NCI-H146 treated with DMSO at 0.1 percent for 48 hours (cell line): ENCODE measurements at regions not wholly inside any gene's neighbourhood (a gene's known extent, or its start where the extent isn't known, plus 50 kb on each side); places are given as distances from the start of the nearest gene placed in this dataset.
A peak's percentile ranks its signal among the peaks of the same experiment; 100 is the strongest.
"Not testable (repeated sequence)": the region's sequence is repeated elsewhere in the genome, so short reads cannot be mapped to it uniquely, and the experiment has no call there.

Experiments used
- DNase-seq: peaks from one replicate; lab custom pipeline; 2025; ENCODE audit not compliant: unreplicated experiment; lab: John Stamatoyannopoulos, UW

- DNase-seq: no peak
Measured at GRCh38 chr15:79538527-79538926, 106.4 kb downstream of the MINAR1 start.

DNA sequence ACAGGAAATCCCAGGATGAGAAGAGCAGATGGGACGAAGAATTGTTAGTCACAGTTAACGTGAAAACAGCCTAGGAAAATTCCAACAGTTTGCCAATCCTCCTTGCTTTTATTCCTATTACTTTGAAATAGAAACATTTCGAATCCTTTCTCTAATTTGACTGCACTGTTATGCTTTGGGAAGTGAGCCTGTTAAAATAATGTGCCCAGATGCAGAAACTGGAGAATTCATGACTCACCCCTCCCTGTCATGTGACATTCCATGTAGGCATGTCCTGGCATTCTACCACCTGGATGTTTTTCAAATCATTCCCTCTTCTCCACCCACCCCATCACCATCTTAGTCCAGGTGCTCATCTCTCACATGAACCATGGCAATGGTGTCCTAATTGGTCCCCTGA is 107.3 kb downstream of the MINAR1 start:
- no peak for DNase-seq

- DNase-seq: no peak
Measured at GRCh38 chr15:79540551-79540950, 108.4 kb downstream of the MINAR1 start.

DNA sequence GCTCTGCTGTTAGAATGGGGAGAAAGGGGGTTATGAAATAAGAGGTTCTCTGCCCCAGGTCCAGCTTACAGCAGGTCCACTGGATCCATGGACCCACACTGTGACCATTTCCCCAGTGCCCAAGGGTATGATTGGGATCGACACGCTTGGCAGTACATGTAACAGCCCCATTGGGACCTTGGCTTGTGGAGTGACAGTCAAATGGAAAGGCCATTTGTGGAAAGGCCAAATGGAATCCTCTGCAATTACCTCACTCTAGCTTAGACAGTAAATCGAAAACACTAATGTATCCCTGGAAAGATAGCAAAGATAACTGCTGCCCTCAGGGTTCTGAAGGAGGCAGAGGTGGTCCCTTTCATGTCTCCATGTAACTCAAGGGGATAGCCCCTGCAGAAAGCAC is 109.1 kb downstream of the MINAR1 start:
- no peak for DNase-seq

DNA sequence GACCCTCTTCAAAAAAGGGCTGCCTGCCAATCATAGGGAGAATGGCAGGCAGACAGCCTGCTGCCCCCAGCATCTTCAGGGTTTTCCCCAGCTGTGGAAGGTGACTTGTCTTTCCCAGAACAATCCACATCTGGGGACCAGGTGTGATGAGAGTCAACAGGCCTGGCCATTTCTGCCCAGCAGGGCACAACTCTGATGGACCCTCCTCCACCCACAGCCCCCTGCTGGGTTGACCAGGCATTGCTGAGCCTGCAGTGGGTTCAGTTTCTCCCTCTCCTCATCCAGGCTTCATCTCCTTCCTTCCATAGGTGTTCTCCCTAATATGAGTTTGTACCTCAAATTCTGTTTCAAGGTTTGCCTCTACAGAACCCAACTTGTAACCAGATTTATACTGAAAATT is 111.0 kb downstream of the MINAR1 start:
- no peak for DNase-seq

DNA sequence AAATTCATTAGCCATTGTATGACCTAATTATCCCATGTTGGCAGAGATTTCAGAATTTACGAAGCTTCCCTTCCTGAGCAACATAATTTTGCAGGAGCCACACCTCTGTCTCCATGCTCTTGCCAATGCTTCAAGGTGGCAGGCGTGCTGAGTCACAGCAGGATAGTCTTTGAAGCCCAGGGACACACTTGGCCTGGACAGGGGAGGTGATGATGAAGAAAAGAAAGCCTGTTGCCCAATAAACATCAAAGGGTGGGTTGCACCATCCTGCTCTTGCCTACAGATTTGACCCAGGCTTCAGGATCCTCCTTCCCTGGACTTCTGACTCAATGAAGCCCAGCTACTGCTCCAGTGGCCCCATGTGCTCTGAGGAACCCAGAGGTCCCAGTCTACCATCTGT is 117.1 kb downstream of the MINAR1 start:
- no peak for DNase-seq

GRCh38 chr15:79560384-79560783 is 128.2 kb downstream of the MINAR1 start:
- no peak for DNase-seq

DNA sequence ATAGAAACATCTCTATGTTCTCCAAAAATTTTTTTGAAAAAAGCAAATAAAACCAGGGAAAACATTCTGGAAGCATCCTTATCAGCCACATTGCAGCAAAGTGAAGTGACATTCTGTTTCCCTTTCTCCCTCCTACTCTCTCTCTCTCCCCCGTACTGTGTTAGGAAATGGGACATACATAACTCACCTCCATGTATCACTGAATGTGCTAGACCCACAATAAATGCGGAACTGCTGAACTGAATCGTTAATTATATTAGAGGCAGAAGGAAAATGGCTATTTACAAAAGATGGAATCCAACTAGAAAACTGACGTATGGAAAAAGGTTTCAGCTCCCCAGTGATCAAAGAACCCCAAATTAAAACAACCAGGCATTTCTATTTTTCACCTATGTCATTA is 129.8 kb downstream of the MINAR1 start:
- no peak for DNase-seq

DNA sequence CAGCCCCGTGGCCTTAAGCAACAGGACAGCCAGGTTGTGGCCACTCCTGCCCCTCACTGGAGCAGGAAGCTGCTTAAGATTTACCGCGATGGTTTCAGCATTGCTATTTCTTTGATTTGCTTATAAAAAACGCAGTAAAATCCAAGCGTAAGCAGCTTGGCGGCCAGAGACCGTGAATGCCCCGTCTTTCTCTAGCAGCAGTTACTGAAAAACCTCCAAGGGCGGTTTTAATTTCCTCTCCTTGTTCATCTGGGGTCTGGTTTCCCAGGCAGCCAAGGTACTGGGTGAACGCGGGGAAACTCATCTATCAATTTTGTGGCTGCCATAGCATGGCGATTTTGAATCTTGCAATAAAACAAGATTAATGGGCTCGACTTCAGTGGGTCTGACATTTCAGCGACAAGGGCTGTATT is 130.3 kb downstream of the MINAR1 start:
- no peak for DNase-seq

- DNase-seq: no peak
Measured at GRCh38 chr15:79562899-79563298, 130.8 kb downstream of the MINAR1 start.

- DNase-seq: no peak
Measured at GRCh38 chr15:79570004-79570403, 137.9 kb downstream of the MINAR1 start.

DNA sequence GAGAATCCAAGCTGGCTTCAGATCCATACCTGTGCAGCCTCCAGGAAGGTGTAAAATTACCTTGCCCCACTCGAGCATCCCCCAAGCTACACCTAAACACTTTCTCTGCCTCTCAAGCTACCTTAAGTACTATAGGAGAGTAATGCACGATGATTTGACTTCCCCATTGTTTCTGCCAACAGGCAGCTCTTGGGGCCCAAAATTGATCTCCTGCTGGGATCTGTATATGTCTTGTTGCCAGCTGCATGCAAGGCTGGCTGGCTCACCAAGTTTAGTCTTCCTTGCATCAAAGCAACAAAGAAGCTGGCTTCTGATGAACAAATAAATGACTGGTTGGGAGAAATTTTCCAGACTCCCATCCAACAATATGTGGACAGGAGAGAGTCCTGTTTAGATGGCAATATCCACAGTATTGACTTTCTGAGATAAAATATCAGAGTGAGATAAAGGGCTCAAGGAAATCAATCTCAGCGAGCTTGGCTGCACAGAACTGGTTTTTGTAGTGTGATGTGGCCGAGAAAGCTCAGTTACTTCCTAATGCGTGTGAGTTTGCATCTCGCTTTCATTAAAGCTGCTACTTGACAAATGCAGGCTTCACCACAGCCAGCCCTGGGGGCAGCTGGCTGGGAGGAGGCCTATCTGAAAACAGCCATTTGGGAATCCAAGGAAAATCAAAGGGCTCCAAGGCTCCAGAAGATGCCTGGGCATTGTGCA is 140.7 kb downstream of the MINAR1 start:
- DNase-seq: peak; percentile 22

DNA sequence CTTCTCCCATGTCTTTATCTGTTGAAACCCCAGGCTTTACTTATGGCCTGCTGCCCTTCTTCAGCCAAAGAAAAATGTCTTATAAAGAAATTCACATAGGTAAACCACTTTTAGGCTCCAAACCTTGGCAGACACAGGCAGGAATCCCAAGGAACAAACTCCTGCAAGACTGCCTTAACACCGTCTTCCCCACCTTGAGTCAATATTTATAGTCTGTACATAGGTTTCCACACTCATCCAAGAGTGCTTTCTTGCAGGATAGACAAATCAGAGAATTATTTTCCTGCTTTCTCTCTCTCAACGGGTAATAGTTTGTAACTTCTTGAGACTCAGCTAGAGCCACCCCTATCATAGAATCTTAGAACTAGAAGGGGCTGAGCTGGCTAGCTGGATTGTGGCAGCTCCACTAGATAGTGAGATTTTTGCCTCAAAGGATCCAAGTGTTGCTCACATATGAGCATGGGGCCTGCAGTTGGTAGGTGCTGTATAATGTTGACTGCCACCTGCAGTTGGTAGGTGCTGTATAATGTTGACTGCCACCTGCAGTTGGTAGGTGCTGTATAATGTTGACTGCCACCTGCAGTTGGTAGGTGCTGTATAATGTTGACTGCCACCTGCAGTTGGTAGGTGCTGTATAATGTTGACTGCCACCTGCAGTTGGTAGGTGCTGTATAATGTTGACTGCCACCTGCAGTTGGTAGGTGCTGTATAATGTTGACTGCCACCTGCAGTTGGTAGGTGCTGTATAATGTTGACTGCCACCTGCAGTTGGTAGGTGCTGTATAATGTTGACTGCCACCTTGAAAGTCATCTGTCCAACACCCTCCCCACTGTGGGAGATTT is 142.5 kb downstream of the MINAR1 start:
- DNase-seq: not testable (repeated sequence)

DNA sequence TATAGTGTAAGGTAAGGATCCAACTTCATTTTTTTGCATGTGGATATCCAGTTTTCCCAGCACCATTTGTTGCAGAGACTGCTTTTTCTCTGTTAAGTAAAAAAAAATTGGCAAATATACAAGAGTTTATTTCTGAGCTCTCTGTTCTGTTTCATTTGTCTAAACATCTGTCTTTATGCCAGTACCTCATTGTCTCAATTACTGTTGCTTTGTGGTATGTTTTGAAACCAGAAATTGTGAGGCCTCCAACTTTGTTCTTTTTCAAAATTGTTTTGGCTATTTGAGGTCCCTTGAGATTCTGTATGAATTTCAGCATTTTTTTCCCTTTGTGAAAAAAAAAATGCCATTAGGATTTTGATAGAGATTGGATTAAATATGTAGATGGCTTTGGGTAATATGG is 150.5 kb downstream of the MINAR1 start:
- DNase-seq: no peak

DNA sequence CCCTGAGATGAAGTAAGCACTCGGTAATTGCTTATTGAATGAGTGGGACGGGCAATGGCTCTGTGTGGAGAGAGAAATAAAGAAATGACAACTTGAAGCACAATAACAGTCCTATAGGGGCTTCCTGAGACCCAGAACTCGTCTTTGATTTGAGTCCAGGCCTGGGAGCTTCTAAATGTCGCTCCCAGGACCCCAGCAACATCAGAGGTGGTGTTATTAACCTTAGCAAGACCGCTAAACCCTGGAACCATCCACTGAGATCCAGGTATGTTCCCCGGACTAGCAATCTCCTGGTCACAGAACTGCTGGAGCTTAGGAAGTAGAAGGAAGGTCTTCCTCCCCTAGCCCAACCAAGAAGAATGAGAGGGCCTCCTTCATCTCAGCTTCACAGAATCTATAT is 160.0 kb downstream of the MINAR1 start:
- no peak for DNase-seq

DNA sequence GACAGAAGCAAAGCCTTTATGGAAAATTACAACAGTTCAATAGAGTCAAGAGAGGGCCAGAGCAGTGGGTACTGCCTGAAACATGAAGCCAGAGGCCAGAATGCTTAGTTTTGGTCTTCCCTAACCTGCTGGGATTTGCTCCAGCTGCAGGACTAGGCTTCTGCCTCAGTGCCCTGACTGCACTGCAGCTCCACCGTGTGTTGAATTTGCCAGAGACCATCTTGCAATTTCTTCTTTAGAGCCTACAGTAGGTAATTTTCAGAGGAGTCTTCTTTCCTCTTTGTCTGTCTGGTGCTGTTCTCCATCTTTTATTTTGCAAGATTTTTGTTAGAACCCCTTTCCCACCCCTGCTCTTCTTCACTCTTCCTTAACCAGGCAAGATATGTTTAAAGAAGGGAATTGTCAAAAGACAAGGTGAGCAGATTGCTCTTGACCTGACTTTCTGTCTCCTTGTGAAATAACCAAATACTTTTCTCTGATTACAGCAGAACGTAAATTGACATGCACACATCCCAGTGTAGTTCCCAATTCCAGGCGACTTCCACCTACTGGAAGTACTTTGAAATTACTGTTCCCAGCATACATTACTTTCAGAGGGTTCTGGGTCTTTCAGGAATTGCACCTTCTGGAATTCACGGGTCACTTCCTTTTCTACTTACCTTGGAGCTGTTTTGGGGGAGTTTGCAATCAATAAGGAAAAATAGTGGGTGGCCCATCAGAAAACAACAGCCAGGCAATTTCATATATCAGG is 161.2 kb downstream of the MINAR1 start:
- no peak for DNase-seq

DNA sequence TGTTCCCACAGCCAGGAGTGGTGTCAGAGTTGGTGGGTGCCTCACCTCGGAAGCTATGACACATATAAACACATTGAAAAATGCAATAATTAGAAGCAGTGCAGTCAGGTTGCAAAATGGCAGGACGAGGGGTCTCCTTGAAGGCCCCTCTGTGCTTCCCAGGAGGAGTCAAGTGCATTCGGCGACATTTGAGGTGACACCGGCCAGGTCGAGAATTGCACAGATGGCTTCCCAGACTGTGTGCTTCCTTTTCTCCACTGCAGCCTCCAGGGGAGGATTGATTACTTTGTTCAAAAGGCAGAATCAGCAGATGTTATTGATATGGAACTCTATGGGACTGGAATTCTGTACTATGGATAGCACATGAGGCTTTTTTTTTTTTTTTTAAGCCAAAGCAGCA is 163.2 kb downstream of the MINAR1 start:
- no peak for DNase-seq

- peak; percentile 76 for DNase-seq
Measured at GRCh38 chr15:79595995-79596622, 164.0 kb downstream of the MINAR1 start.

DNA sequence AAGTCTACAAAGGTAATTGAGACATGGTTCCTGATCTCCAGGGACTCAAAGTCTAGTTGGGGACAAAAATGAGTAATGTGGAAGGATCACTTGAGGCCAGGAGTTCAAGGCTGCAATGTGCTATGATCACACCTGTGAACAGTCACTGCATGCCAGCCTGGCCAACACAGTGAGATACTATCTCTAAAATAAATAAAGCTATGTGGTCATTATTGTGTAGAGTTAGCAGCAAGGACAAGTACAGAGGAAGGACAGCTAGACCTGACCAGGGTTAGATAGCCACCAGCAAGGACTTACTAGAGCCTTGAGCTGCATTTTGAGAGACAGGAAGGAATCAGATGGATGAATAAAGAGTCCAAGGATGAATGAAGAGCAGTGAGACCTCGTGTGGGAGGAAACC is 166.5 kb downstream of the MINAR1 start:
- DNase-seq: no peak

- DNase-seq: no peak
Measured at GRCh38 chr15:79601405-79602086, 169.4 kb downstream of the MINAR1 start.

GRCh38 chr15:79602180-79602579 is 170.0 kb downstream of the MINAR1 start:
- no peak for DNase-seq
